ENCODE measurements at regions not wholly inside any gene's neighbourhood (a gene's known extent, or its start where the extent isn't known, plus 50 kb on each side); places are given as distances from the start of the nearest gene placed in this dataset.
"Not testable (repeated sequence)": the region's sequence is repeated elsewhere in the genome, so short reads cannot be mapped to it uniquely, and the experiment has no call there.

DNA sequence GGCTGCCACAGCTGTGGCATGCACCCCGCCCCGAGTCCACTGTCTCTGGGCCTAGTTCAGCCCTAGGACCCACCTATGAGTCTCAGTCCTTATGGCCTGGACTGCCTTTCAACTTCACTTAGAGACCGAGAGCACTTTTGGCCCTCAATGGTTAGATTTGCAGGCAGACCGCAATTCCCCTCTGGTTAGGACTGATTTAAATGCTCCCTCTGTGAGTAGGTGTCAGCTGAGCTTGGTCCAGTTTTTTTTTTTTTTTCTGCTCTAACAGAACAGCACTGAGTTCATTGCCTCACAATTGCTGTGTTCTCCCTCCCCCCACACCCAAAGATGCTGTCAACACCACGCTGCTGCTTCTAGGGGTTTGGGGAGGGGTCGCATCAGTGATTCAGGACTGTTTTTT, 143.2 kb downstream of the BMP15 start:
- no peak overlapping the region for H3K27ac ChIP-seq (ENCODE audit: low read depth in 2 of 2, low read length in 2 of 2)
- H3K36me3 ChIP-seq (ENCODE audit: control insufficient read depth in 2 of 3, insufficient read depth in 3 of 3, low read length in 3 of 3): no peaks in the 10 kb centered on the region
- no peak overlapping the region for H3K9ac ChIP-seq (ENCODE audit: low read length in 3 of 3)
- DNase-seq: no peak
- intact Hi-C loops (cut with DNase I): no loop called here
- H3K4me3 ChIP-seq (ENCODE audit: low read length in 3 of 3): no peak overlapping the region
- H3K27me3 ChIP-seq (ENCODE audit: control insufficient read depth, insufficient read depth, low read length): no peaks in the 10 kb centered on the region
- H3K4me1 ChIP-seq (ENCODE audit: control insufficient read depth in 2 of 3, insufficient read depth in 2 of 3, low read depth in 1 of 3, low read length in 3 of 3): no peaks in the 10 kb centered on the region
- H3K9me3 ChIP-seq (ENCODE audit: control insufficient read depth in 2 of 3, insufficient read depth in 1 of 3, low read length in 3 of 3): no peaks in the 10 kb centered on the region
- no peak for FAIRE-seq
- TF ChIP-seq, protein P1, sequence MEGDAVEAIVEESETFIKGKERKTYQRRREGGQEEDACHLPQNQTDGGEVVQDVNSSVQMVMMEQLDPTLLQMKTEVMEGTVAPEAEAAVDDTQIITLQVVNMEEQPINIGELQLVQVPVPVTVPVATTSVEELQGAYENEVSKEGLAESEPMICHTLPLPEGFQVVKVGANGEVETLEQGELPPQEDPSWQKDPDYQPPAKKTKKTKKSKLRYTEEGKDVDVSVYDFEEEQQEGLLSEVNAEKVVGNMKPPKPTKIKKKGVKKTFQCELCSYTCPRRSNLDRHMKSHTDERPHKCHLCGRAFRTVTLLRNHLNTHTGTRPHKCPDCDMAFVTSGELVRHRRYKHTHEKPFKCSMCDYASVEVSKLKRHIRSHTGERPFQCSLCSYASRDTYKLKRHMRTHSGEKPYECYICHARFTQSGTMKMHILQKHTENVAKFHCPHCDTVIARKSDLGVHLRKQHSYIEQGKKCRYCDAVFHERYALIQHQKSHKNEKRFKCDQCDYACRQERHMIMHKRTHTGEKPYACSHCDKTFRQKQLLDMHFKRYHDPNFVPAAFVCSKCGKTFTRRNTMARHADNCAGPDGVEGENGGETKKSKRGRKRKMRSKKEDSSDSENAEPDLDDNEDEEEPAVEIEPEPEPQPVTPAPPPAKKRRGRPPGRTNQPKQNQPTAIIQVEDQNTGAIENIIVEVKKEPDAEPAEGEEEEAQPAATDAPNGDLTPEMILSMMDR (IDR thresholded peaks at IDR 0.05; ENCODE audit: borderline replicate concordance, extremely low read depth, insufficient read depth): no peak

DNA sequence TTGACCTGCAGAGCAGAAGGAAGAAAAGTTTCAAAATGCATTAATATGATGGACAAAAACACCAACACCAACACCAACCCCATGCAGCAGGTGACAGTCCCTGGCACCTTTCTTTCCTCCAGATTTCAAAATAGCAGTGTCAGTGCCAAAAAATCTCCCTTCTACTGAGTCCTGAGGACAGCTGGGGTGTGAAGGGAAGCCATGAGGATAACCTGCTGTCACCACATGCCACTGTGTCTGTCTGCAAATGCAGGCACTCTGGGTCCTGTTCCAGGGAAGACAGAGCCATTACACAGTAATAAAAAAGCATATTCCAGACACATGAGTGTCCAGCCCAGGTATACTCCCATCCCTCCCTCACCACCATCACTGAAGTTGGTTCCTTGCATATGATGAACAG, 187.5 kb downstream of the BMP15 start:
- Histone ChIP-seq H3K36me3 (ENCODE audit: control insufficient read depth in 2 of 3, insufficient read depth in 3 of 3, low read length in 3 of 3) (no peaks in the 10 kb centered on the region), H3K4me1 (ENCODE audit: control insufficient read depth in 2 of 3, insufficient read depth in 2 of 3, low read depth in 1 of 3, low read length in 3 of 3) (no peaks in the 10 kb centered on the region), H3K27me3 (ENCODE audit: control insufficient read depth, insufficient read depth, low read length) (no peaks in the 10 kb centered on the region), H3K9me3 (ENCODE audit: control insufficient read depth in 2 of 3, insufficient read depth in 1 of 3, low read length in 3 of 3) (no peaks in the 10 kb centered on the region), H3K27ac (ENCODE audit: low read depth in 2 of 2, low read length in 2 of 2) (no peak overlapping the region), H3K9ac (ENCODE audit: low read length in 3 of 3) (no peak overlapping the region), H3K4me3 (ENCODE audit: low read length in 3 of 3) (no peak overlapping the region)
- FAIRE-seq (no peak), DNase-seq (no peak)
- intact Hi-C loops (cut with DNase I): no loop called here
- TF ChIP-seq, protein P1 (IDR thresholded peaks at IDR 0.05; ENCODE audit: borderline replicate concordance, extremely low read depth, insufficient read depth): no peak

DNA sequence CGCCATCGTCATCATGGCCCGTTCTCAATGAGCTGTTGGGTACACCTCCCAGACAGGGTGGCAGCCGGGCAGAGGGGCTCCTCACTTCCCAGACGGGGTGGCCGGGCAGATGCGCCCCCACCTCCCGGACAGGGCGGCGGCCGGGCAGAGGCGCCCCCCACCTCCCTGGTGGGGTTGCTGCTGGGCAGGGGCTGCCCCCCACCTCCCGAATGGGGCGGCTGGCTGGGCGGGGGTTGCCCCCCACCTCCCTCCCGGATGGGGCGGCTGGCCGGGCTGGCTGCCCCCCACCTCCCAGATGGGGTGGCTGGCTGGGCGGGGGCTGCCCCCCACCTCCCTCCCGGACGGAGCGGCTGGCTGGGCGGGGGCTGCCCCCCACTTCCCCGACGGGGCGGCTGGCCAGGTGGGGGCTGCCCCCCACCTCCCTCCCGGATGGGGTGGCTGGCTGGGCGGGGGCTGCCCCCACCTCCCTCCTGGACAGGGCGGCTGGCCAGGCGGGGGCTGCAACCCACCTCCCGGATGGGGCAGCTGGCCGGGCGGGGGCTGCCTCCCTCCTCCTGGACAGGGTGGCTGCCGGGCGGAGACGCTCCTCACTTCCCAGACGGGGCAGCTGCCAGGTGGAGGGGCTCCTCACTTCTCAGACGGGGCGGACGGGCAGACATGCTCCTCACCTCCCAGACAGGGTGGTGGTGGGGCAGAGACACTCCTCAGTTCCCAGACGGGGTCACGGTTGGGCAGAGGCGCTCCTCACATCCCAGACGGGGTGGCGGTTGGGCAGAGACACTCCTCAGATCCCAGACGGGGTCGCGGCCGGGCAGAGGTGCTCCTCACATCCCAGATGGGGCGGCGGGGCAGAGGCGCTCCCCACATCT, 208.8 kb downstream of the BMP15 start:
- H3K27me3 ChIP-seq (ENCODE audit: control insufficient read depth, insufficient read depth, low read length); H3K9me3 ChIP-seq (ENCODE audit: control insufficient read depth in 2 of 3, insufficient read depth in 1 of 3, low read length in 3 of 3); FAIRE-seq; H3K4me3 ChIP-seq (ENCODE audit: low read length in 3 of 3); intact Hi-C loops (cut with DNase I); H3K4me1 ChIP-seq (ENCODE audit: control insufficient read depth in 2 of 3, insufficient read depth in 2 of 3, low read depth in 1 of 3, low read length in 3 of 3); H3K36me3 ChIP-seq (ENCODE audit: control insufficient read depth in 2 of 3, insufficient read depth in 3 of 3, low read length in 3 of 3); H3K27ac ChIP-seq (ENCODE audit: low read depth in 2 of 2, low read length in 2 of 2); H3K9ac ChIP-seq (ENCODE audit: low read length in 3 of 3): not testable (repeated sequence)
- DNase-seq: peak in 1 of 5 donors; percentile 49

DNA sequence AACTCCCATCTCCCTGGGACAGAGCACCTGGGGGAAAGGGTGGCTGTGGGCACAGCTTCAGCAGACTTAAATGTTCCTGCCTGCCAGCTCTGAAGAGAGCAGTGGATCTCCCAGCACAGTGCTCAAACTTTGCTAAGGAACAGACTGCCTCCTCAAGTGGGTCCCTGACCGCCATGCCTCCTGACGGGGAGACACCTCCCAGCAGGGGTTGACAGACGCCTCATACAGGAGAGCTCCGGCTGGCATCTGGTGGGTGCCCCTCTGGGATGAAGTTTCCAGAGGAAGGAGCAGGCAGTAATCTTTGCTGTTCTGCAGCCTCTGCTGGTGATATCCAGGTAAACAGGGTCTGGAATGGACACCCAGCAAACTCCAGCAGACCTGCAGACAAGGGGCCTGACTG, 206.9 kb upstream of the NUDT10 start:
- intact Hi-C loops (cut with DNase I); H3K36me3 ChIP-seq (ENCODE audit: control insufficient read depth in 2 of 3, insufficient read depth in 3 of 3, low read length in 3 of 3); H3K27ac ChIP-seq (ENCODE audit: low read depth in 2 of 2, low read length in 2 of 2); H3K9ac ChIP-seq (ENCODE audit: low read length in 3 of 3); FAIRE-seq; H3K4me3 ChIP-seq (ENCODE audit: low read length in 3 of 3); H3K4me1 ChIP-seq (ENCODE audit: control insufficient read depth in 2 of 3, insufficient read depth in 2 of 3, low read depth in 1 of 3, low read length in 3 of 3); H3K9me3 ChIP-seq (ENCODE audit: control insufficient read depth in 2 of 3, insufficient read depth in 1 of 3, low read length in 3 of 3); H3K27me3 ChIP-seq (ENCODE audit: control insufficient read depth, insufficient read depth, low read length): not testable (repeated sequence)
- DNase-seq: peak in 1 of 5 donors; percentile 54

Data from kidney (tissue), 13 donors.